ENCODE measurements at regions not wholly inside any gene's neighbourhood (a gene's known extent, or its start where the extent isn't known, plus 50 kb on each side); places are given as distances from the start of the nearest gene placed in this dataset.

DNA sequence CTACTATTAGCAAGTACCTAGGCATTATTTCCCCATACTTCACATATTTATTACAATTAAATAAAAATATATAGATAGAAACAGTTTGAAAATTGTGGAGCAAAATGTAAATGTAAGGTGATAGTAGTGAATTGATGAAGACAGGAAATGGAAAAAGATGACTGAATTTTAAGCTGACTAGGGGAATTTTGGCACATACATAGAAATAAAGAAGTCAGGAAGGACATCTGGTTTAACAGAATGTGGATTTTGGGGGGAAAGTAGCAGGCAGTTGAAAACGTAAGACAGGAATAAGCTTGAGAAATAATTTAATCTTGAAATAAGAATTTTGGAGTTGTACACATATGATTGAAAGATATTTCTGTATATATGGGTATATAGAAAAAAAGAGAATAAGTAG lies 701.7 kb upstream of the CITED2 start (continued):
- TF ChIP-seq, protein P1, sequence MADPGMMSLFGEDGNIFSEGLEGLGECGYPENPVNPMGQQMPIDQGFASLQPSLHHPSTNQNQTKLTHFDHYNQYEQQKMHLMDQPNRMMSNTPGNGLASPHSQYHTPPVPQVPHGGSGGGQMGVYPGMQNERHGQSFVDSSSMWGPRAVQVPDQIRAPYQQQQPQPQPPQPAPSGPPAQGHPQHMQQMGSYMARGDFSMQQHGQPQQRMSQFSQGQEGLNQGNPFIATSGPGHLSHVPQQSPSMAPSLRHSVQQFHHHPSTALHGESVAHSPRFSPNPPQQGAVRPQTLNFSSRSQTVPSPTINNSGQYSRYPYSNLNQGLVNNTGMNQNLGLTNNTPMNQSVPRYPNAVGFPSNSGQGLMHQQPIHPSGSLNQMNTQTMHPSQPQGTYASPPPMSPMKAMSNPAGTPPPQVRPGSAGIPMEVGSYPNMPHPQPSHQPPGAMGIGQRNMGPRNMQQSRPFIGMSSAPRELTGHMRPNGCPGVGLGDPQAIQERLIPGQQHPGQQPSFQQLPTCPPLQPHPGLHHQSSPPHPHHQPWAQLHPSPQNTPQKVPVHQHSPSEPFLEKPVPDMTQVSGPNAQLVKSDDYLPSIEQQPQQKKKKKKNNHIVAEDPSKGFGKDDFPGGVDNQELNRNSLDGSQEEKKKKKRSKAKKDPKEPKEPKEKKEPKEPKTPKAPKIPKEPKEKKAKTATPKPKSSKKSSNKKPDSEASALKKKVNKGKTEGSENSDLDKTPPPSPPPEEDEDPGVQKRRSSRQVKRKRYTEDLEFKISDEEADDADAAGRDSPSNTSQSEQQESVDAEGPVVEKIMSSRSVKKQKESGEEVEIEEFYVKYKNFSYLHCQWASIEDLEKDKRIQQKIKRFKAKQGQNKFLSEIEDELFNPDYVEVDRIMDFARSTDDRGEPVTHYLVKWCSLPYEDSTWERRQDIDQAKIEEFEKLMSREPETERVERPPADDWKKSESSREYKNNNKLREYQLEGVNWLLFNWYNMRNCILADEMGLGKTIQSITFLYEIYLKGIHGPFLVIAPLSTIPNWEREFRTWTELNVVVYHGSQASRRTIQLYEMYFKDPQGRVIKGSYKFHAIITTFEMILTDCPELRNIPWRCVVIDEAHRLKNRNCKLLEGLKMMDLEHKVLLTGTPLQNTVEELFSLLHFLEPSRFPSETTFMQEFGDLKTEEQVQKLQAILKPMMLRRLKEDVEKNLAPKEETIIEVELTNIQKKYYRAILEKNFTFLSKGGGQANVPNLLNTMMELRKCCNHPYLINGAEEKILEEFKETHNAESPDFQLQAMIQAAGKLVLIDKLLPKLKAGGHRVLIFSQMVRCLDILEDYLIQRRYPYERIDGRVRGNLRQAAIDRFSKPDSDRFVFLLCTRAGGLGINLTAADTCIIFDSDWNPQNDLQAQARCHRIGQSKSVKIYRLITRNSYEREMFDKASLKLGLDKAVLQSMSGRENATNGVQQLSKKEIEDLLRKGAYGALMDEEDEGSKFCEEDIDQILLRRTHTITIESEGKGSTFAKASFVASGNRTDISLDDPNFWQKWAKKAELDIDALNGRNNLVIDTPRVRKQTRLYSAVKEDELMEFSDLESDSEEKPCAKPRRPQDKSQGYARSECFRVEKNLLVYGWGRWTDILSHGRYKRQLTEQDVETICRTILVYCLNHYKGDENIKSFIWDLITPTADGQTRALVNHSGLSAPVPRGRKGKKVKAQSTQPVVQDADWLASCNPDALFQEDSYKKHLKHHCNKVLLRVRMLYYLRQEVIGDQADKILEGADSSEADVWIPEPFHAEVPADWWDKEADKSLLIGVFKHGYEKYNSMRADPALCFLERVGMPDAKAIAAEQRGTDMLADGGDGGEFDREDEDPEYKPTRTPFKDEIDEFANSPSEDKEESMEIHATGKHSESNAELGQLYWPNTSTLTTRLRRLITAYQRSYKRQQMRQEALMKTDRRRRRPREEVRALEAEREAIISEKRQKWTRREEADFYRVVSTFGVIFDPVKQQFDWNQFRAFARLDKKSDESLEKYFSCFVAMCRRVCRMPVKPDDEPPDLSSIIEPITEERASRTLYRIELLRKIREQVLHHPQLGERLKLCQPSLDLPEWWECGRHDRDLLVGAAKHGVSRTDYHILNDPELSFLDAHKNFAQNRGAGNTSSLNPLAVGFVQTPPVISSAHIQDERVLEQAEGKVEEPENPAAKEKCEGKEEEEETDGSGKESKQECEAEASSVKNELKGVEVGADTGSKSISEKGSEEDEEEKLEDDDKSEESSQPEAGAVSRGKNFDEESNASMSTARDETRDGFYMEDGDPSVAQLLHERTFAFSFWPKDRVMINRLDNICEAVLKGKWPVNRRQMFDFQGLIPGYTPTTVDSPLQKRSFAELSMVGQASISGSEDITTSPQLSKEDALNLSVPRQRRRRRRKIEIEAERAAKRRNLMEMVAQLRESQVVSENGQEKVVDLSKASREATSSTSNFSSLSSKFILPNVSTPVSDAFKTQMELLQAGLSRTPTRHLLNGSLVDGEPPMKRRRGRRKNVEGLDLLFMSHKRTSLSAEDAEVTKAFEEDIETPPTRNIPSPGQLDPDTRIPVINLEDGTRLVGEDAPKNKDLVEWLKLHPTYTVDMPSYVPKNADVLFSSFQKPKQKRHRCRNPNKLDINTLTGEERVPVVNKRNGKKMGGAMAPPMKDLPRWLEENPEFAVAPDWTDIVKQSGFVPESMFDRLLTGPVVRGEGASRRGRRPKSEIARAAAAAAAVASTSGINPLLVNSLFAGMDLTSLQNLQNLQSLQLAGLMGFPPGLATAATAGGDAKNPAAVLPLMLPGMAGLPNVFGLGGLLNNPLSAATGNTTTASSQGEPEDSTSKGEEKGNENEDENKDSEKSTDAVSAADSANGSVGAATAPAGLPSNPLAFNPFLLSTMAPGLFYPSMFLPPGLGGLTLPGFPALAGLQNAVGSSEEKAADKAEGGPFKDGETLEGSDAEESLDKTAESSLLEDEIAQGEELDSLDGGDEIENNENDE (IDR thresholded peaks at IDR 0.05; ENCODE audit: low read depth, low read length) = no peak
- TF ChIP-seq, protein P2, sequence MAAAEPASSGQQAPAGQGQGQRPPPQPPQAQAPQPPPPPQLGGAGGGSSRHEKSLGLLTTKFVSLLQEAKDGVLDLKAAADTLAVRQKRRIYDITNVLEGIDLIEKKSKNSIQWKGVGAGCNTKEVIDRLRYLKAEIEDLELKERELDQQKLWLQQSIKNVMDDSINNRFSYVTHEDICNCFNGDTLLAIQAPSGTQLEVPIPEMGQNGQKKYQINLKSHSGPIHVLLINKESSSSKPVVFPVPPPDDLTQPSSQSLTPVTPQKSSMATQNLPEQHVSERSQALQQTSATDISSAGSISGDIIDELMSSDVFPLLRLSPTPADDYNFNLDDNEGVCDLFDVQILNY (CRISPR knock-in tag; IDR thresholded peaks at IDR 0.05) = no peak
- TF ChIP-seq, protein P3, sequence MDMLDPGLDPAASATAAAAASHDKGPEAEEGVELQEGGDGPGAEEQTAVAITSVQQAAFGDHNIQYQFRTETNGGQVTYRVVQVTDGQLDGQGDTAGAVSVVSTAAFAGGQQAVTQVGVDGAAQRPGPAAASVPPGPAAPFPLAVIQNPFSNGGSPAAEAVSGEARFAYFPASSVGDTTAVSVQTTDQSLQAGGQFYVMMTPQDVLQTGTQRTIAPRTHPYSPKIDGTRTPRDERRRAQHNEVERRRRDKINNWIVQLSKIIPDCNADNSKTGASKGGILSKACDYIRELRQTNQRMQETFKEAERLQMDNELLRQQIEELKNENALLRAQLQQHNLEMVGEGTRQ (CRISPR knock-in tag; IDR thresholded peaks at IDR 0.05) = no peak
- TF ChIP-seq CHD1 (IDR thresholded peaks at IDR 0.05; ENCODE audit: low read length) (no peak), ZNF316 (IDR thresholded peaks at IDR 0.05) (peak; percentile 78), ZNF263 (CRISPR knock-in tag; IDR thresholded peaks at IDR 0.05; ENCODE audit: borderline replicate concordance) (no peak), PTRF (tag; IDR thresholded peaks at IDR 0.05) (no peak), GTF2F1 (IDR thresholded peaks at IDR 0.05; ENCODE audit: low read depth, low read length) (no peak), MAFG (tag; conservative IDR thresholded peaks at IDR 0.05) (0 out of 2 replicates have a peak, but pooled peaks have one; percentile 14), TAF7 (tag; IDR thresholded peaks at IDR 0.05) (no peak), ZNF165 (CRISPR knock-in tag; IDR thresholded peaks at IDR 0.05; ENCODE audit: borderline replicate concordance) (no peak), ZNF507 (tag; conservative IDR thresholded peaks at IDR 0.05) (no peak), NCOA1 (IDR thresholded peaks at IDR 0.05; ENCODE audit: low read depth) (no peak)

Data from K562 (cell line).